Stimulated activated CD8-positive, alpha-beta memory T cell treated with anti-CD3 and anti-CD28 coated beads, Interleukin-4, amount 100 ng/mL, for 48 hours (primary cell): ENCODE measurements at regions not wholly inside any gene's neighbourhood (a gene's known extent, or its start where the extent isn't known, plus 50 kb on each side); places are given as distances from the start of the nearest gene placed in this dataset.
"Not testable (repeated sequence)": the region's sequence is repeated elsewhere in the genome, so short reads cannot be mapped to it uniquely, and the experiment has no call there.

Experiments
- DNase-seq: peaks from one replicate; pipeline ENCODE4 v3.0.0-alpha.2; 2020

GRCh38 chr9:42326482-42326881, 143.0 kb downstream of the SPATA31A6 start:
- not testable (repeated sequence) for DNase-seq

- DNase-seq = not testable (repeated sequence)
Observed at GRCh38 chr9:42335342-42335741, 151.9 kb downstream of the SPATA31A6 start.

GRCh38 chr9:42335984-42336657, 152.7 kb downstream of the SPATA31A6 start:
- not testable (repeated sequence) for DNase-seq

- DNase-seq = not testable (repeated sequence)
Observed at GRCh38 chr9:42338275-42338674, 154.8 kb downstream of the SPATA31A6 start.

- DNase-seq = not testable (repeated sequence)
Observed at GRCh38 chr9:42339671-42340434, 156.4 kb downstream of the SPATA31A6 start.

GRCh38 chr9:42340435-42340723, 156.9 kb downstream of the SPATA31A6 start:
- DNase-seq = not testable (repeated sequence)

GRCh38 chr9:42341860-42342259, 158.4 kb downstream of the SPATA31A6 start:
- not testable (repeated sequence) for DNase-seq

GRCh38 chr9:42342297-42342696, 158.8 kb downstream of the SPATA31A6 start:
- not testable (repeated sequence) for DNase-seq

- DNase-seq = not testable (repeated sequence)
Observed at GRCh38 chr9:42344508-42344907, 161.0 kb downstream of the SPATA31A6 start.

- not testable (repeated sequence) for DNase-seq
Observed at GRCh38 chr9:42346916-42347315, 163.5 kb downstream of the SPATA31A6 start.

- not testable (repeated sequence) for DNase-seq
Observed at GRCh38 chr9:42349181-42349580, 165.7 kb downstream of the SPATA31A6 start.

GRCh38 chr9:42350412-42350811, 167.0 kb downstream of the SPATA31A6 start:
- not testable (repeated sequence) for DNase-seq

- not testable (repeated sequence) for DNase-seq
Observed at GRCh38 chr9:42357604-42358373, 174.3 kb downstream of the SPATA31A6 start.

GRCh38 chr9:42358626-42359247, 175.3 kb downstream of the SPATA31A6 start:
- not testable (repeated sequence) for DNase-seq

- not testable (repeated sequence) for DNase-seq
Observed at GRCh38 chr9:42364410-42365243, 181.2 kb downstream of the SPATA31A6 start.

GRCh38 chr9:42365244-42365945, 181.9 kb downstream of the SPATA31A6 start:
- not testable (repeated sequence) for DNase-seq

GRCh38 chr9:42368279-42368881, 184.9 kb downstream of the SPATA31A6 start:
- not testable (repeated sequence) for DNase-seq

GRCh38 chr9:42370172-42370571, 186.7 kb downstream of the SPATA31A6 start:
- not testable (repeated sequence) for DNase-seq

GRCh38 chr9:42371417-42371816, 188.0 kb downstream of the SPATA31A6 start:
- DNase-seq = not testable (repeated sequence)

- DNase-seq = not testable (repeated sequence)
Observed at GRCh38 chr9:42377530-42378417, 194.3 kb downstream of the SPATA31A6 start.
